Transverse colon (tissue), 4 donors: ENCODE measurements at regions not wholly inside any gene's neighbourhood (a gene's known extent, or its start where the extent isn't known, plus 50 kb on each side); places are given as distances from the start of the nearest gene placed in this dataset.

ENCODE experiments used
- DNase-seq: peaks from one replicate; pipeline ENCODE4 v3.0.0-alpha.2; 2019
- H3K27ac ChIP-seq, 4 donors: fragments of 200-600 bp; sonication (generic); 2 replicates each; pipeline ENCODE4 v1.5.1; 2016 to 2018; ENCODE audit warnings: inconsistent platforms in 4 of 4
- H3K27me3 ChIP-seq: fragments of 200-600 bp; sonication (generic); 2 replicates; pipeline ENCODE4 v1.5.1; 2017; ENCODE audit warnings: inconsistent platforms
- H3K36me3 ChIP-seq, 4 donors: fragments of 200-600 bp; sonication (generic); 2 replicates each; pipeline ENCODE4 v1.5.1; 2017 to 2019; ENCODE audit warnings: inconsistent platforms in 4 of 4
- H3K4me1 ChIP-seq, 4 donors: fragments of 200-600 bp; sonication (generic); 2 replicates each; pipeline ENCODE4 v1.5.1; 2017 to 2020; ENCODE audit warnings: inconsistent platforms in 4 of 4
- H3K4me3 ChIP-seq, 4 donors: fragments of 200-600 bp; sonication (generic); 1 replicate in 1 of 4; 2 replicates in 3 of 4; pipeline versions ENCODE4 v1.5.1 to v1.6.1; 2017 to 2019; ENCODE audit warnings: inconsistent platforms in 4 of 4
- H3K9me3 ChIP-seq, 2 donors: fragments of 200-600 bp; sonication (generic); 2 replicates each; pipeline ENCODE4 v1.5.1; 2017 to 2019; ENCODE audit warnings: inconsistent platforms in 2 of 2
- CTCF ChIP-seq, 5 experiments: fragments of 200-600 bp in 3 of 5; fragments of 450-650 bp in 2 of 5; sonication (generic) in 3 of 5; IDR thresholded peaks; 1 replicate in 2 of 5; 2 replicates in 3 of 5; pipeline ENCODE4 v1.5.1; 2016 to 2017; ENCODE audit warnings: antibody characterized with exemption in 5 of 5, inconsistent platforms in 3 of 5, mild to moderate bottlenecking in 2 of 5, moderate library complexity in 1 of 5
- EP300 ChIP-seq: sonication (generic); formaldehyde crosslinking; IDR thresholded peaks from one replicate; pipeline ENCODE4 v1.6.1; 2017; ENCODE audit warnings: antibody characterized with exemption, low read depth
- POLR2A ChIP-seq: fragments of 450-650 bp; IDR thresholded peaks from one replicate; pipeline ENCODE4 v1.6.1; 2016; ENCODE audit warnings: antibody characterized with exemption, mild to moderate bottlenecking, moderate library complexity
- POLR2AphosphoS5 ChIP-seq, 3 donors: sonication (generic); formaldehyde crosslinking; IDR thresholded peaks; one replicate each; pipeline ENCODE4 v1.6.1; 2016; ENCODE audit warnings: antibody characterized with exemption in 3 of 3
- WGBS, 2 donors: methylation state at CpG; one replicate each; pipeline ENCODE4 v1.1.5; 2018; ENCODE audit warnings: low coverage in 1 of 2; 5-methylcytosine and 5-hydroxymethylcytosine counted together
- in situ Hi-C, 4 donors: fragments of 200-750 bp; cut with MboI; loops; one replicate each; pipeline versions ENCODE4 v1.15.0 to v1.15.1; 2017; ENCODE audit warnings: low sequenced_read_pairs in 3 of 4, low pct_ligation_motif_present in 1 of 4, low pct_unique_long_range_greater_than_20kb in 1 of 4
- intact Hi-C: fragments of 100-400 bp; cut with DNase I; formaldehyde crosslinking; loops from one replicate; pipeline ENCODE4 v1.15.1; 2023; ENCODE audit warnings: low total_unique reads

- DNase-seq, result no peak
- Histone ChIP-seq H3K27me3 (no peaks in the 10 kb centered on the region), H3K4me1 (no peaks in the 10 kb centered on the region), H3K9me3 (no peaks in the 10 kb centered on the region), H3K27ac (no peak overlapping the region), H3K36me3 (no peaks in the 10 kb centered on the region), H3K4me3 (no peak overlapping the region)
- intact Hi-C loops, result no loop called here
- WGBS, 2 donors, result 67 to 87% methylated on average over 1 to 2 of the region's 2 CpGs
- in situ Hi-C loops, result no loop called here
- TF ChIP-seq POLR2AphosphoS5 (IDR thresholded peaks at IDR 0.05) (no peak), EP300 (no peak), CTCF (IDR thresholded peaks at IDR 0.05) (no peak), POLR2A (no peak)
Measured at GRCh38 chr18:30254331-30254730, 788.2 kb downstream of the DSC3 start.

- Histone ChIP-seq H3K27ac (no peak overlapping the region), H3K4me1 (no peaks in the 10 kb centered on the region), H3K36me3 (no peaks in the 10 kb centered on the region), H3K27me3 (no peaks in the 10 kb centered on the region), H3K9me3 (no peaks in the 10 kb centered on the region), H3K4me3 (no peak overlapping the region)
- intact Hi-C loops, result no loop called here
- in situ Hi-C loops, result no loop called here
- TF ChIP-seq CTCF (IDR thresholded peaks at IDR 0.05) (no peak), POLR2A (no peak), EP300 (no peak), POLR2AphosphoS5 (IDR thresholded peaks at IDR 0.05) (no peak)
- DNase-seq, result no peak
Measured at GRCh38 chr18:30248056-30248455, 794.5 kb downstream of the DSC3 start.

DNA sequence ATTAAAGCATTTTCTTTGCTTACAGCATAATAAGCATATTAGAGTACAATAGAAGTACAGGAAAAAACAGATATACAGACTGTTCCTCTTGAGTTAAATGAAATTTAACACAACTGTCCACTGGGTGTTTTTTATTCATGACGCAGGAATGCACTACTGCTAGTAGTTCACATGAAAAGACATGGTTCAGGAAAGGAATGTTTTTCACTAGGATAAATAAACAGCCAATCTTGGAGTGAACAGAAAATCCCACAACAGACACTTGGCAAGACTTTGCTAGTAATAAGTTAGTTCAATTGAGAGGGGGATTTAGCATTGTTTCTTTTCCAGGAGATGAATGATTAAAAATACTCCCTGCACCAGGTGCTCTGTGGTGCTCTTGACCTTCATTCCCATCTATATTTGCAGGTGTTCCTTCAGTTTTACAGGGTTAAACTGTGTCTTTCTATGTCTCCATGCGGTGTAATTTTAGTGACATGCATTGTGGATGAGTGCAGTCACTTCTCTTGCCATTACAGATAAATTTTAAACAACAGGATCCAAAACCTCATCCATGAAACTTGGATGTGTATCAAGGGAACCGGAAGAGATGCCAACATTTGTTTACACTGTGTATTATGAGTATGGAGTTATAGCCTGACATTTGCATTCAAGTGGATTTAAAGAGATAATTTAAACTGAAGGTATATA, 796.6 kb downstream of the DSC3 start:
- no peak for DNase-seq
- H3K36me3 ChIP-seq, result no peaks in the 10 kb centered on the region
- H3K4me1 ChIP-seq, result no peaks in the 10 kb centered on the region
- H3K27me3 ChIP-seq, result no peaks in the 10 kb centered on the region
- in situ Hi-C loops (no loop called here), intact Hi-C loops (no loop called here)
- 32 to 40% methylated on average over 3 of the region's 3 CpGs for WGBS, 2 donors
- no peak overlapping the region for H3K4me3 ChIP-seq
- TF ChIP-seq EP300, result no peak
- TF ChIP-seq POLR2AphosphoS5 (IDR thresholded peaks at IDR 0.05), result no peak
- no peak for TF ChIP-seq POLR2A
- TF ChIP-seq CTCF (IDR thresholded peaks at IDR 0.05), result no peak
- no peaks in the 10 kb centered on the region for H3K9me3 ChIP-seq
- no peak overlapping the region for H3K27ac ChIP-seq

GRCh38 chr18:30234755-30235154, 807.8 kb downstream of the DSC3 start:
- no peak overlapping the region for H3K4me3 ChIP-seq
- no peak overlapping the region for H3K27ac ChIP-seq
- no peaks in the 10 kb centered on the region for H3K36me3 ChIP-seq
- TF ChIP-seq POLR2A, result no peak
- no peak for TF ChIP-seq POLR2AphosphoS5 (IDR thresholded peaks at IDR 0.05)
- TF ChIP-seq CTCF (IDR thresholded peaks at IDR 0.05), result no peak
- no peaks in the 10 kb centered on the region for H3K4me1 ChIP-seq
- DNase-seq, result no peak
- in situ Hi-C loops (no loop called here), intact Hi-C loops (no loop called here)
- H3K9me3 ChIP-seq, result no peaks in the 10 kb centered on the region
- no peaks in the 10 kb centered on the region for H3K27me3 ChIP-seq
